Smooth muscle cell (in vitro differentiated cells): ENCODE measurements at regions not wholly inside any gene's neighbourhood (a gene's known extent, or its start where the extent isn't known, plus 50 kb on each side); places are given as distances from the start of the nearest gene placed in this dataset.

Experiments
- DNase-seq: peaks from one replicate; lab custom pipeline; 2025; ENCODE audit not compliant: unreplicated experiment; lab: John Stamatoyannopoulos, UW
- H2AFZ ChIP-seq: fragments of 200-600 bp; sonication (generic); 2 replicates; pipeline ENCODE4 v1.6.0; 2016; ENCODE audit warnings: antibody characterized with exemption, low read depth, mild to moderate bottlenecking
- H3F3A ChIP-seq: fragments of 200-600 bp; sonication (generic); 2 replicates; pipeline ENCODE4 v1.6.0; 2017; ENCODE audit warnings: antibody characterized with exemption, low read depth
- H3K27ac ChIP-seq: fragments of 200-600 bp; sonication (generic); 2 replicates; pipeline ENCODE4 v1.5.1; 2016; ENCODE audit warnings: low read depth, mild to moderate bottlenecking
- H3K27me3 ChIP-seq: fragments of 200-600 bp; sonication (generic); 2 replicates; pipeline ENCODE4 v1.6.1; 2016; ENCODE audit warnings: low read depth, mild to moderate bottlenecking
- H3K36me3 ChIP-seq: fragments of 200-600 bp; sonication (generic); 2 replicates; pipeline ENCODE4 v1.5.1; 2016; ENCODE audit warnings: low read depth
- H3K4me1 ChIP-seq: fragments of 200-600 bp; sonication (generic); 2 replicates; pipeline ENCODE4 v1.5.1; 2016; ENCODE audit warnings: low read depth
- H3K4me2 ChIP-seq: fragments of 200-600 bp; sonication (generic); 2 replicates; pipeline ENCODE4 v1.6.0; 2016; ENCODE audit warnings: mild to moderate bottlenecking
- H3K4me3 ChIP-seq: fragments of 200-600 bp; sonication (generic); 2 replicates; pipeline ENCODE4 v1.5.1; 2016; ENCODE audit warnings: mild to moderate bottlenecking
- H3K79me2 ChIP-seq: fragments of 200-600 bp; sonication (generic); 2 replicates; pipeline ENCODE4 v1.6.0; 2016; ENCODE audit warnings: low read depth, mild to moderate bottlenecking
- H3K9ac ChIP-seq: fragments of 200-600 bp; sonication (generic); 2 replicates; pipeline ENCODE4 v1.6.0; 2016; ENCODE audit warnings: low read depth
- H3K9me3 ChIP-seq: fragments of 200-600 bp; sonication (generic); replicated peaks from 2 replicates; pipeline ENCODE4 v1.5.1; 2016; ENCODE audit warnings: low read depth
- H4K20me1 ChIP-seq: fragments of 200-600 bp; sonication (generic); 2 replicates; pipeline ENCODE4 v1.6.0; 2016; ENCODE audit warnings: low read depth
- WGBS: methylation state at CpG from one replicate; pipeline ENCODE4 v1.1.7; 2016; ENCODE audit warnings: low lambda C conversion rate; 5-methylcytosine and 5-hydroxymethylcytosine counted together
- TF ChIP-seq, protein P1 (sequence below): fragments of 200-600 bp; sonication (generic); IDR thresholded peaks from 2 replicates; pipeline ENCODE4 v1.5.1; 2017; ENCODE audit warnings: borderline replicate concordance, mild to moderate bottlenecking, antibody characterized with exemption; ENCODE audit not compliant: insufficient read depth, poor library complexity, severe bottlenecking

GRCh38 chr11:70862093-70862492 is 390.3 kb downstream of the SHANK2 start:
- Histone ChIP-seq H3K9ac (no peak overlapping the region), H3K4me1 (peaks cover 18% of the 10 kb centered on the region), H3K79me2 (no peaks in the 10 kb centered on the region), H3K27me3 (no peaks in the 10 kb centered on the region), H3K4me3 (no peak overlapping the region), H3K4me2 (no peak overlapping the region), H3K27ac (no peak overlapping the region), H4K20me1 (no peaks in the 10 kb centered on the region), H3F3A (no peaks in the 10 kb centered on the region), H3K9me3 (no peaks in the 10 kb centered on the region), H2AFZ (no peak overlapping the region), H3K36me3 (no peaks in the 10 kb centered on the region)
- WGBS, result 85% methylated on average over 6 of the region's 6 CpGs
- DNase-seq, result no peak
- TF ChIP-seq, protein P1, sequence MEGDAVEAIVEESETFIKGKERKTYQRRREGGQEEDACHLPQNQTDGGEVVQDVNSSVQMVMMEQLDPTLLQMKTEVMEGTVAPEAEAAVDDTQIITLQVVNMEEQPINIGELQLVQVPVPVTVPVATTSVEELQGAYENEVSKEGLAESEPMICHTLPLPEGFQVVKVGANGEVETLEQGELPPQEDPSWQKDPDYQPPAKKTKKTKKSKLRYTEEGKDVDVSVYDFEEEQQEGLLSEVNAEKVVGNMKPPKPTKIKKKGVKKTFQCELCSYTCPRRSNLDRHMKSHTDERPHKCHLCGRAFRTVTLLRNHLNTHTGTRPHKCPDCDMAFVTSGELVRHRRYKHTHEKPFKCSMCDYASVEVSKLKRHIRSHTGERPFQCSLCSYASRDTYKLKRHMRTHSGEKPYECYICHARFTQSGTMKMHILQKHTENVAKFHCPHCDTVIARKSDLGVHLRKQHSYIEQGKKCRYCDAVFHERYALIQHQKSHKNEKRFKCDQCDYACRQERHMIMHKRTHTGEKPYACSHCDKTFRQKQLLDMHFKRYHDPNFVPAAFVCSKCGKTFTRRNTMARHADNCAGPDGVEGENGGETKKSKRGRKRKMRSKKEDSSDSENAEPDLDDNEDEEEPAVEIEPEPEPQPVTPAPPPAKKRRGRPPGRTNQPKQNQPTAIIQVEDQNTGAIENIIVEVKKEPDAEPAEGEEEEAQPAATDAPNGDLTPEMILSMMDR, result no peak

DNA sequence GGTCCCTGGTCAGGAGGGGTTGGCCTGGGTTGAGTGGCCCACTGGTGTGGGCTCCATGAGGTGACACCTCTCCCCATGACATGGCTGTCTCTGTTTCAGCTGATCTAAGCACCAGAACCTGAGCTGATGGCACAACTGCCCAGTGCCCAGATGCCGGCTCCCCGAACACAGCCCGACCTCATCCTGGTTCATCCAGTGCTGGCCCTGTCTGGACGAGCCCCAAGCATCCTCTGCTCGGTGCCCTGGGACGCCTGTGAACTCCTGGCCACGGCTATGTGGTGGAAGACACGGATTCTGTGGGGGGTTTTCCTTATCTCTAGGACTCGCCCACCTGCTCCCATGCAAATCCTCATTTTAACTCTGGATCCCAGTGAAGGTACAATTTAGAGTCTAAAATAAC is 389.2 kb downstream of the SHANK2 start:
- Histone ChIP-seq H3F3A (no peaks in the 10 kb centered on the region), H2AFZ (no peak overlapping the region), H3K27me3 (no peaks in the 10 kb centered on the region), H3K4me2 (no peak overlapping the region), H3K9me3 (no peaks in the 10 kb centered on the region), H3K27ac (no peak overlapping the region), H3K79me2 (no peaks in the 10 kb centered on the region), H3K4me3 (no peak overlapping the region), H3K9ac (no peak overlapping the region), H3K4me1 (peaks cover 18% of the 10 kb centered on the region), H3K36me3 (no peaks in the 10 kb centered on the region), H4K20me1 (no peaks in the 10 kb centered on the region)
- TF ChIP-seq, protein P1, result no peak
- DNase-seq, result no peak
- WGBS, result 93% methylated on average over 9 of the region's 9 CpGs

DNA sequence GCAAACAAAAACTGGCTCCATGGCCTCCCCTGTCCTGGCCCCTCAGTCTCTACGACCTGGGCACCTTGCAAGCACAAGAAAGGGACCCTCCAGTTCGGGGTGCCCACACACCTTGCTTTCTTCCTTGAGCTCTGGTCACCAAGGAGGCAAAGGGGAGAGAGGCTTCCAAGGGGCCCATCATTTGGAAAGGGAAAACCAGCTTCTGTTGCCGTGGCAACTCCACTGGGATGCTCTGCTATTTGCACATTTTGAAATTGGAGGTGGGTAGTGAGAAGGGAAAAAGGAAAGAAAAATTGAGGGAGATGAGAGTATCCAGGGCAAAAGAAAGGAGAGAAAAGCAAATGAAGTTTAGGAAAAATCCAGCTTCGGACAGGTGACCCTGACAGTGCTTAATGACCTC is 388.4 kb downstream of the SHANK2 start:
- H4K20me1 ChIP-seq, result no peaks in the 10 kb centered on the region
- H3F3A ChIP-seq, result no peaks in the 10 kb centered on the region
- H3K4me2 ChIP-seq, result no peak overlapping the region
- TF ChIP-seq, protein P1, result no peak
- H3K36me3 ChIP-seq, result no peaks in the 10 kb centered on the region
- no peak overlapping the region for H3K9ac ChIP-seq
- peaks cover 18% of the 10 kb centered on the region for H3K4me1 ChIP-seq
- no peak overlapping the region for H3K4me3 ChIP-seq
- no peak overlapping the region for H3K27ac ChIP-seq
- no peaks in the 10 kb centered on the region for H3K27me3 ChIP-seq
- no peaks in the 10 kb centered on the region for H3K9me3 ChIP-seq
- no peak overlapping the region for H2AFZ ChIP-seq
- WGBS, result 87% methylated on average over 4 of the region's 4 CpGs
- H3K79me2 ChIP-seq, result no peaks in the 10 kb centered on the region
- no peak for DNase-seq

- no peak for DNase-seq
- Histone ChIP-seq H3K9me3 (no peaks in the 10 kb centered on the region), H3K79me2 (no peaks in the 10 kb centered on the region), H3K9ac (no peak overlapping the region), H3K4me1 (peaks cover 18% of the 10 kb centered on the region), H2AFZ (no peak overlapping the region), H3K36me3 (no peaks in the 10 kb centered on the region), H3K27ac (no peak overlapping the region), H3K27me3 (no peaks in the 10 kb centered on the region), H3F3A (no peaks in the 10 kb centered on the region), H3K4me3 (no peak overlapping the region), H4K20me1 (no peaks in the 10 kb centered on the region), H3K4me2 (no peak overlapping the region)
- 95% methylated on average over 9 of the region's 10 CpGs for WGBS
- TF ChIP-seq, protein P1, result no peak
Measured at GRCh38 chr11:70865356-70865755, 387.0 kb downstream of the SHANK2 start.
